Endothelial cell of umbilical vein (primary cell): ENCODE measurements at regions not wholly inside any gene's neighbourhood (a gene's known extent, or its start where the extent isn't known, plus 50 kb on each side); places are given as distances from the start of the nearest gene placed in this dataset.

ENCODE experiments used
- EZH2 ChIP-seq: IDR thresholded peaks from 2 replicates; pipeline ENCODE4 v1.6.1; 2012; ENCODE audit warnings: borderline replicate concordance, low read depth, mild to moderate bottlenecking, moderate library complexity, low read length, inconsistent platforms; ENCODE audit not compliant: severe bottlenecking
- POLR2A ChIP-seq: IDR thresholded peaks from 2 replicates; pipeline ENCODE4 v1.6.1; 2012; ENCODE audit warnings: low read depth, mild to moderate bottlenecking, control low read depth, low read length
- POLR2AphosphoS5 ChIP-seq: IDR thresholded peaks from 2 replicates; pipeline ENCODE4 v1.6.1; 2012; ENCODE audit warnings: low read depth, mild to moderate bottlenecking, control low read depth, low read length, moderate library complexity; ENCODE audit not compliant: insufficient read depth
- TF ChIP-seq, protein P1 (sequence below), 2 donors: IDR thresholded peaks; 1 replicate in 1 of 2; 2 replicates in 1 of 2; pipeline ENCODE4 v1.5.1; 2011; ENCODE audit warnings: low read length in 2 of 2, mild to moderate bottlenecking in 2 of 2, moderate library complexity in 2 of 2, control low read depth in 1 of 2, inconsistent platforms in 1 of 2, low read depth in 1 of 2; ENCODE audit not compliant: insufficient read depth in 1 of 2; ENCODE audit errors: extremely low read depth in 1 of 2
- TF ChIP-seq, protein P2 (sequence below): IDR thresholded peaks from 2 replicates; pipeline ENCODE4 v1.6.1; 2011; ENCODE audit not compliant: insufficient read depth, insufficient read length

DNA sequence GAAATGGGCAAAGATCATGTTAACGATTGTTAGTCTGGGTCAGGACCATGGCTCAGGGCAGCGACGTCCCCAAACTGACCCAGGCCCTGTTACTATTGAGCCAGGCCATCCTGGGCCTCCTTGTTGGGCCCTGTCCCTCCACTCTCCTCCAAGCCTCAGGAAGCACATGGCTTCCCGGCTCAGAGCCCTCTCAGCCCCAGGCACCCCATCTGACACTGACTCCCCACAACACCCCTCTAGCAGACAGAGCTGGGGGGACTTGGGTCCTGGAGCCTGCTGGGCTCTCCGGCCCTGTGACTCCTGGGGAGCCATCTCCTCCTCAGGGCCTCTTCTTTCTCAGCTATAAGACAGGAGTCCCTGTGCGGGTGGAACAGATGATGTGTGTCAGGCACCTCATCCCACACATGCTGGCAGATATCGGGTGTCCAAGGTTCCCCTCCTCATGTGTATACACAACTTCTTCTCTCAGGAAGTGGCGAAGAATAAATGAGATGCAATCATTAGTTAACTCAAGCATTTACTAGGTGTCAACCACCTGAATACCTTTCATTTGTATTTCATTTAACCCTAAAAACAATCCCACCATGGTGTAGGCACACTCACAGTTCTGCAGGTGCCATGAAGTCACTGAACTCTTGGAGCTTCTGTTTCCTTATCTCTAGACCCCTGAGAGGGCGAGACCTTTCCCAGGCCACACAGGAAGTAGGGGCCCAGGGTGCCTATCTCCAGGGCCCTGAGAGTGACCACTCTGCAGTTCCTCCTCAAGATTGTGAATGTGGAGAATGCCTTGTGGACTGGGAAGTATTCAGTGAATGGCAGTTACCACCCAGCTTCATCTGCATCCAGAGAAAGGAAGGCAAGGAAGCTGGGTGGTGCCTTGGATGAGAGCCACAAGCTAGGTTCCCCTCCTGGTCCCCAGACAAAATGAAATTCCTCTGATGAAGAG is 282.5 kb upstream of the TLE3 start:
- TF ChIP-seq, protein P1, sequence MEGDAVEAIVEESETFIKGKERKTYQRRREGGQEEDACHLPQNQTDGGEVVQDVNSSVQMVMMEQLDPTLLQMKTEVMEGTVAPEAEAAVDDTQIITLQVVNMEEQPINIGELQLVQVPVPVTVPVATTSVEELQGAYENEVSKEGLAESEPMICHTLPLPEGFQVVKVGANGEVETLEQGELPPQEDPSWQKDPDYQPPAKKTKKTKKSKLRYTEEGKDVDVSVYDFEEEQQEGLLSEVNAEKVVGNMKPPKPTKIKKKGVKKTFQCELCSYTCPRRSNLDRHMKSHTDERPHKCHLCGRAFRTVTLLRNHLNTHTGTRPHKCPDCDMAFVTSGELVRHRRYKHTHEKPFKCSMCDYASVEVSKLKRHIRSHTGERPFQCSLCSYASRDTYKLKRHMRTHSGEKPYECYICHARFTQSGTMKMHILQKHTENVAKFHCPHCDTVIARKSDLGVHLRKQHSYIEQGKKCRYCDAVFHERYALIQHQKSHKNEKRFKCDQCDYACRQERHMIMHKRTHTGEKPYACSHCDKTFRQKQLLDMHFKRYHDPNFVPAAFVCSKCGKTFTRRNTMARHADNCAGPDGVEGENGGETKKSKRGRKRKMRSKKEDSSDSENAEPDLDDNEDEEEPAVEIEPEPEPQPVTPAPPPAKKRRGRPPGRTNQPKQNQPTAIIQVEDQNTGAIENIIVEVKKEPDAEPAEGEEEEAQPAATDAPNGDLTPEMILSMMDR (IDR thresholded peaks at IDR 0.05; ENCODE audit: extremely low read depth in 1 of 2, insufficient read depth in 1 of 2, low read depth in 1 of 2, low read length in 2 of 2) = no peak
- TF ChIP-seq, protein P2, sequence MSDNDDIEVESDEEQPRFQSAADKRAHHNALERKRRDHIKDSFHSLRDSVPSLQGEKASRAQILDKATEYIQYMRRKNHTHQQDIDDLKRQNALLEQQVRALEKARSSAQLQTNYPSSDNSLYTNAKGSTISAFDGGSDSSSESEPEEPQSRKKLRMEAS = no peak
- TF ChIP-seq EZH2 (no peak), POLR2A (no peak), POLR2AphosphoS5 (no peak)
